ENCODE measurements at regions not wholly inside any gene's neighbourhood (a gene's known extent, or its start where the extent isn't known, plus 50 kb on each side); places are given as distances from the start of the nearest gene placed in this dataset.

- TF ChIP-seq POLR2A (IDR thresholded peaks at IDR 0.05; ENCODE audit: extremely low read depth, insufficient read length) (no peak), MAX (IDR thresholded peaks at IDR 0.05; ENCODE audit: low read depth, low read length) (no peak)
- TF ChIP-seq, protein P1, sequence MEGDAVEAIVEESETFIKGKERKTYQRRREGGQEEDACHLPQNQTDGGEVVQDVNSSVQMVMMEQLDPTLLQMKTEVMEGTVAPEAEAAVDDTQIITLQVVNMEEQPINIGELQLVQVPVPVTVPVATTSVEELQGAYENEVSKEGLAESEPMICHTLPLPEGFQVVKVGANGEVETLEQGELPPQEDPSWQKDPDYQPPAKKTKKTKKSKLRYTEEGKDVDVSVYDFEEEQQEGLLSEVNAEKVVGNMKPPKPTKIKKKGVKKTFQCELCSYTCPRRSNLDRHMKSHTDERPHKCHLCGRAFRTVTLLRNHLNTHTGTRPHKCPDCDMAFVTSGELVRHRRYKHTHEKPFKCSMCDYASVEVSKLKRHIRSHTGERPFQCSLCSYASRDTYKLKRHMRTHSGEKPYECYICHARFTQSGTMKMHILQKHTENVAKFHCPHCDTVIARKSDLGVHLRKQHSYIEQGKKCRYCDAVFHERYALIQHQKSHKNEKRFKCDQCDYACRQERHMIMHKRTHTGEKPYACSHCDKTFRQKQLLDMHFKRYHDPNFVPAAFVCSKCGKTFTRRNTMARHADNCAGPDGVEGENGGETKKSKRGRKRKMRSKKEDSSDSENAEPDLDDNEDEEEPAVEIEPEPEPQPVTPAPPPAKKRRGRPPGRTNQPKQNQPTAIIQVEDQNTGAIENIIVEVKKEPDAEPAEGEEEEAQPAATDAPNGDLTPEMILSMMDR (IDR thresholded peaks at IDR 0.05; ENCODE audit: low read depth, low read length): no peak
Observed at GRCh38 chr9:81530846-81531245, 158.5 kb downstream of the TLE1 start.
